LNCaP clone FGC (cell line): ENCODE measurements at regions not wholly inside any gene's neighbourhood (a gene's known extent, or its start where the extent isn't known, plus 50 kb on each side); places are given as distances from the start of the nearest gene placed in this dataset.
A peak's percentile ranks its signal among the peaks of the same experiment; 100 is the strongest.

Experiments
- DNase-seq: peaks from one replicate; pipeline ENCODE4 v3.0.0-alpha.2; 2011; ENCODE audit warnings: low read depth
- H3K4me3 ChIP-seq: 2 replicates; pipeline ENCODE4 v1.5.1; 2011; ENCODE audit warnings: mild to moderate bottlenecking, low read depth, low read length, control low read depth
- TF ChIP-seq, protein P1 (sequence below): IDR thresholded peaks from 2 replicates; pipeline ENCODE4 v1.5.1; 2012; ENCODE audit warnings: mild to moderate bottlenecking; ENCODE audit not compliant: control insufficient read depth, insufficient read depth; ENCODE audit errors: extremely low read depth

DNA sequence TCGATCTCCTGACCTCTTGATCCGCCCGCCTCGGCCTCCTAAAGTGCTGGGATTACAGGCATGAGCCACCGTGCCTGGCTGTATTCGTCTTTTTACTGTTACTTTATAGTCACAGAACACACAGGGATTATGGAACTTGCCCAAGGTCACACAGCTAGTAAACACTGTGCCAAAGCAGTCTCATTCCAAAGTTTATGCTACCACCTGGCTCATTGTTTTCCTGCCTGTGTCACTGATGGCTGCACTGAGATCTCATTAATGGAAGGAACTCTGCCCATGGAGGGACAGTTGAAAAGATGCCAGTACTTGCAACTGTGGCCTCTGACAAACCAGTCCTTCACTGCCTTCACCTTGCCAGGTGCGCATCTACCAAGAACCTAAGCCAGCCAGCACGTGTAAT is 517.7 kb downstream of the BCOR start:
- DNase-seq = peak; percentile 30
- TF ChIP-seq, protein P1, sequence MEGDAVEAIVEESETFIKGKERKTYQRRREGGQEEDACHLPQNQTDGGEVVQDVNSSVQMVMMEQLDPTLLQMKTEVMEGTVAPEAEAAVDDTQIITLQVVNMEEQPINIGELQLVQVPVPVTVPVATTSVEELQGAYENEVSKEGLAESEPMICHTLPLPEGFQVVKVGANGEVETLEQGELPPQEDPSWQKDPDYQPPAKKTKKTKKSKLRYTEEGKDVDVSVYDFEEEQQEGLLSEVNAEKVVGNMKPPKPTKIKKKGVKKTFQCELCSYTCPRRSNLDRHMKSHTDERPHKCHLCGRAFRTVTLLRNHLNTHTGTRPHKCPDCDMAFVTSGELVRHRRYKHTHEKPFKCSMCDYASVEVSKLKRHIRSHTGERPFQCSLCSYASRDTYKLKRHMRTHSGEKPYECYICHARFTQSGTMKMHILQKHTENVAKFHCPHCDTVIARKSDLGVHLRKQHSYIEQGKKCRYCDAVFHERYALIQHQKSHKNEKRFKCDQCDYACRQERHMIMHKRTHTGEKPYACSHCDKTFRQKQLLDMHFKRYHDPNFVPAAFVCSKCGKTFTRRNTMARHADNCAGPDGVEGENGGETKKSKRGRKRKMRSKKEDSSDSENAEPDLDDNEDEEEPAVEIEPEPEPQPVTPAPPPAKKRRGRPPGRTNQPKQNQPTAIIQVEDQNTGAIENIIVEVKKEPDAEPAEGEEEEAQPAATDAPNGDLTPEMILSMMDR = no peak
- no peak overlapping the region for H3K4me3 ChIP-seq

DNA sequence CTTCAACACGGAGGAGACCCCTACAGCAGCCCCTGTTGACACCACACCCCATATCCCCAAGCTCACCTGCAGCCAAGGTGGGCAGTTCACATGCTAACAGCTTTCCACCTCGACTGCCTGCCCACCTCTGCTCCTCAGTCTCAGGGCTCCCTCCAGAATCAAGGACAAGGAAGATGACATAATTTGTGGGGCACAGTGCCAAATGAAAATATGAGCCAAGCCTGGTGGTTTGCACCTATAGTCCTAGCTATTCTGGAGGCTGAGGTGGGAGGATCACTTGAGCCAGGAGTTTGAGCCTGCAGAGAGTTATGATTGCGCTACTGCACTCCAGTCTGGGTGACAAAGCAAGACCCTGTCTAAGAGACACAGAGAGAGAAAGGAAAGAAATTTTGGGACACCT is 516.3 kb downstream of the BCOR start:
- TF ChIP-seq, protein P1 = no peak
- no peak overlapping the region for H3K4me3 ChIP-seq

DNA sequence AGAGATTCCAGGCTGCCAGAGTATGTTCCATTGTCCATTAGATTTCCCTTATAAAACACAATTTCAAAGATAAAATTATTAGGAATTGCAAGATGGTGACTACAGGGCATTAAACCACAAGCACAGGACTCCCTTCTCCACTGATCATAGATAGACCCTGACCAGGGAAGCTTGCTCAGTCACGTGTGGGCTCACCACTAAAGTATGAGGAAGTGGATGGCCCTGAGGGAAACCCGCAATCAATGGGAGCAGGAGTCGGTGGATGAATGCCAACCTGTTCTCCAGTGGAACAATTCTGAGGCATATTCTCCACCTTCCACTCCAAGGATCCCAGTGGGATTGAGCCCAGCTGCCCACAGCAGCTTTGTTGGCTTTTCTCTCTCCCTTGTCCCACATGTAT is 515.7 kb downstream of the BCOR start:
- H3K4me3 ChIP-seq = no peak overlapping the region
- TF ChIP-seq, protein P1 = no peak
- no peak for DNase-seq

More for the DNA sequence above, 516.3 kb downstream of the BCOR start:
- no peak for DNase-seq

DNA sequence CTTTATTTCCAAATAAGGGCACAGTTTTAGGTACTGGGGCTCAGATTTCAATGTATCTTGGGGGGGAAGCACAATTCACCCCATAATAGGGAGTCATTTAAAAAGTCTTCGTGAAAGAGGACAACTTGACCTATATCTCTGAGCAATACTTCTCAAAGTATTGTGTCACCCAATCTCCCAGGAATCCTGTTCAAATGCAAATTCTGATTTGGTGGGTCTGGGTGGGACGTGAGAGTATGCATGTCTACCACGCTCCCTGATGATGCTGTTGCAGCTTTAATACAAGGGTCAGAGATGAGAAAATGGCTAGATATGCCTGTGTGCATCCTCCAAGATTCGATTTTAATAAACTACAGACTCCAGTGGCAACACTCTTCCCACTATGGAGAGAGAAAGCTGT is 514.8 kb downstream of the BCOR start:
- TF ChIP-seq, protein P1 = no peak
- no peak overlapping the region for H3K4me3 ChIP-seq
- DNase-seq = no peak

DNA sequence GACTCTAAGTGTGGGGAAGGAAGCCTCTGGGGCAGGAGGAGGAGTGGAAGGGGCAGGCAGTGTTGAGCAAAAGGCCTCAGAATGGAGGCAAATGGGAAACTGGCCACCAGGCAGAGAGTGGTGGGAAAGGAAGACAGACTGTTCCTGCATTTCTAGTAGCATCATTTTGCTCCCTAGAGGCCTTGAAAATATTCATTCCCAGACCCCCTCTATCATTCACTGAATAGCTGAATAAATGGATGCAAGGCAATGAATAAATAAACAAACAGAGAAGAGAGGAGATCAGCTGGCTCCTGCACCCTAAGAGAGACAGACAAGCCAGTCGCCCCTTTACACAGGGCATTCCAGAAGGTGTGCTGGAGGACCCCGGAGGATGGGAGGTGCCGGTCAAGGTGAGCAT is 511.9 kb downstream of the BCOR start:
- DNase-seq = no peak
- H3K4me3 ChIP-seq = no peak overlapping the region
- TF ChIP-seq, protein P1 = no peak

DNA sequence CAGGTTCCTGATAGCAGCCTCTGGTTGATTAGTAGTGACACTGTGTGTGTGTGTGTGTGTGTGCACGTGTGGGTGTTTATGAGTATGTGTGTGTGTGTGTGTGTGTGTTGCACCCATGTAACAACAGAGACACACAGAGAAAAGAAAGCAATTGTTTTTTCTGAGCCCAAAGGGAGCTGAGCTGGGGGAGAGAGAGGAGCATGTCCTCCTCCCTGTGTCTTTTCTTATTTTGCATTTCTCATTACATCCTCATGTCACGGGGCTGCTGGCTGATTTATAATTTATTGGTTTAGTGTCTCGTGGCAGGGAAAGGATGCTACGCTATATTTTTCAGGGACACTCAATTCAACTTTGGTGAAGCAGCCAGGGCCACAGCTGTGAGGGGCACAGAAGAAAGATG is 511.4 kb downstream of the BCOR start:
- no peak for DNase-seq
- no peak overlapping the region for H3K4me3 ChIP-seq

DNA sequence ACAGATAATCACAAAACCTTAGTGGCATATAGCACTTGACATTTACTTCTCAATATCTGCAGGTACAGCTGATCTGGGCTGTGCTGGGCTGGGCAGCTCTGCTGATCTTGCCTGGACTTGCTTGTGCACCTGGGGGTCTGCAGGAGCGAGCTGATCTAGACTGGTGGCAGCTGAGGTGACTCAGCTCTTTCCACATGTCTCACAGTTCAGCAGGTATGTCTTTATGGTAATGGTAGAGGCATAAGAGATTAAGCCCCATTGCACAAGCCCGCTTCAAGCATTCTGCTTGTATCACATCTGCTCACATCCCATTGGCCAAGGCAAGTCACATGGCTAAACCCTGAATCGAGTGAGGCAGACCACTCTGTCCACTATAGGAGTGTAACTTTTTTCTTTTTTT is 506.7 kb downstream of the BCOR start:
- no peak for DNase-seq
- TF ChIP-seq, protein P1 = no peak
- no peak overlapping the region for H3K4me3 ChIP-seq

More for the DNA sequence above, 511.4 kb downstream of the BCOR start:
- TF ChIP-seq, protein P1 = no peak
